ENCODE measurements at regions not wholly inside any gene's neighbourhood (a gene's known extent, or its start where the extent isn't known, plus 50 kb on each side); places are given as distances from the start of the nearest gene placed in this dataset.

GRCh38 chr9:26078706-26079105, 400.5 kb upstream of the TUSC1 start:
- H3K9me2 ChIP-seq (ENCODE audit: insufficient read depth, low read length): no peaks in the 10 kb centered on the region
- no peaks in the 10 kb centered on the region for H3K9me3 ChIP-seq (ENCODE audit: low read length)
- CTCF ChIA-PET (ENCODE audit: unreplicated experiment): no interaction called here
- no peaks in the 10 kb centered on the region for H3K79me2 ChIP-seq (ENCODE audit: insufficient read depth, low read depth, low read length)
- intact Hi-C loops (cut with micrococcal nuclease; ENCODE audit: unreplicated experiment): no loop called here
- H3K36me3 ChIP-seq (ENCODE audit: insufficient read depth, low read length): no peaks in the 10 kb centered on the region
- H3K27ac ChIP-seq (ENCODE audit: low read depth, low read length, poor library complexity, severe bottlenecking): no peak overlapping the region
- no peaks in the 10 kb centered on the region for H3K4me1 ChIP-seq (ENCODE audit: insufficient read depth, low read length, poor library complexity, severe bottlenecking)
- no peak overlapping the region for H3K4me2 ChIP-seq (ENCODE audit: low read length)
- H2AFZ ChIP-seq (ENCODE audit: low read length): no peak overlapping the region
- H3K4me3 ChIP-seq (ENCODE audit: low read depth, low read length, poor library complexity, severe bottlenecking): no peak overlapping the region
- TF ChIP-seq, protein P1, sequence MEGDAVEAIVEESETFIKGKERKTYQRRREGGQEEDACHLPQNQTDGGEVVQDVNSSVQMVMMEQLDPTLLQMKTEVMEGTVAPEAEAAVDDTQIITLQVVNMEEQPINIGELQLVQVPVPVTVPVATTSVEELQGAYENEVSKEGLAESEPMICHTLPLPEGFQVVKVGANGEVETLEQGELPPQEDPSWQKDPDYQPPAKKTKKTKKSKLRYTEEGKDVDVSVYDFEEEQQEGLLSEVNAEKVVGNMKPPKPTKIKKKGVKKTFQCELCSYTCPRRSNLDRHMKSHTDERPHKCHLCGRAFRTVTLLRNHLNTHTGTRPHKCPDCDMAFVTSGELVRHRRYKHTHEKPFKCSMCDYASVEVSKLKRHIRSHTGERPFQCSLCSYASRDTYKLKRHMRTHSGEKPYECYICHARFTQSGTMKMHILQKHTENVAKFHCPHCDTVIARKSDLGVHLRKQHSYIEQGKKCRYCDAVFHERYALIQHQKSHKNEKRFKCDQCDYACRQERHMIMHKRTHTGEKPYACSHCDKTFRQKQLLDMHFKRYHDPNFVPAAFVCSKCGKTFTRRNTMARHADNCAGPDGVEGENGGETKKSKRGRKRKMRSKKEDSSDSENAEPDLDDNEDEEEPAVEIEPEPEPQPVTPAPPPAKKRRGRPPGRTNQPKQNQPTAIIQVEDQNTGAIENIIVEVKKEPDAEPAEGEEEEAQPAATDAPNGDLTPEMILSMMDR (conservative IDR thresholded peaks at IDR 0.05; ENCODE audit: low read length): no peak
- no peak for TF ChIP-seq EZH2phosphoT487 (IDR thresholded peaks at IDR 0.05; ENCODE audit: borderline replicate concordance, low read depth, low read length)
- POLR2A ChIA-PET: interaction anchor here (0.9 to 1.4 kb wide), 2 partner anchors 11 to 82 kb away, joined by 3 to 4 read pairs; no protein-coding TSS in a partner anchor
- no peaks in the 10 kb centered on the region for H4K20me1 ChIP-seq (ENCODE audit: insufficient read depth, low read length)
- no TSS peak for BruUV-seq (replicated peaks)
- no peak for DNase-seq (ENCODE audit: low spot score)

DNA sequence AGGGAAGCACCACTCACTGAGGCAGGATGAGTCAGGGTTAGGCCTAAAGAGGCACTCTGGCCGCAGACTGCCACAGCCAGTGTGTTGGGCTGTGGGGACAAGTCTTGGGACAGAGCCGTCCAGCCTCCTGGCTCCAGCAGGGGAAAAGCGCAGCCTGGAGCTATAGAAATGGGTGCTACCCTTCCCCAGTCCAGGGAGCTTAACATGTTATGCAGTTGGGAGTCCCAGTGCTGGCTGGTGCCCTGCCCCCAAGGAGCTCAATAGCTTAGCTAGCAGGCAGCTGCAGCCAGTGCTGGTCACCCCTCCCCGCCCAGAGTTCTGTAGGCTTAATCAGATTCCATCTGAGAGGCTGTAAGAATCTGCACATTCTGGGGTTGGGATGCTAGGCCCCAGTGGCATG, 399.6 kb upstream of the TUSC1 start:
- TF ChIP-seq EZH2phosphoT487 (IDR thresholded peaks at IDR 0.05; ENCODE audit: borderline replicate concordance, low read depth, low read length): no peak
- TF ChIP-seq, protein P1 (conservative IDR thresholded peaks at IDR 0.05; ENCODE audit: low read length): no peak
- Histone ChIP-seq H3K27ac (ENCODE audit: low read depth, low read length, poor library complexity, severe bottlenecking) (no peak overlapping the region), H3K4me1 (ENCODE audit: insufficient read depth, low read length, poor library complexity, severe bottlenecking) (no peaks in the 10 kb centered on the region), H3K36me3 (ENCODE audit: insufficient read depth, low read length) (no peaks in the 10 kb centered on the region), H3K79me2 (ENCODE audit: insufficient read depth, low read depth, low read length) (no peaks in the 10 kb centered on the region), H2AFZ (ENCODE audit: low read length) (no peak overlapping the region), H3K4me2 (ENCODE audit: low read length) (no peak overlapping the region), H4K20me1 (ENCODE audit: insufficient read depth, low read length) (no peaks in the 10 kb centered on the region), H3K9me3 (ENCODE audit: low read length) (no peaks in the 10 kb centered on the region), H3K4me3 (ENCODE audit: low read depth, low read length, poor library complexity, severe bottlenecking) (no peak overlapping the region), H3K9me2 (ENCODE audit: insufficient read depth, low read length) (no peaks in the 10 kb centered on the region)
- ChIA-PET POLR2A (interaction anchor here (0.5 kb wide), 1 partner anchor 448 kb away, joined by 3 read pairs; no protein-coding TSS in a partner anchor), CTCF (ENCODE audit: unreplicated experiment) (no interaction called here)
- BruUV-seq (replicated peaks): no TSS peak
- intact Hi-C loops (cut with micrococcal nuclease; ENCODE audit: unreplicated experiment): no loop called here
- no peak for DNase-seq (ENCODE audit: low spot score)

- no peak for TF ChIP-seq EZH2phosphoT487 (IDR thresholded peaks at IDR 0.05; ENCODE audit: borderline replicate concordance, low read depth, low read length)
- TF ChIP-seq, protein P1 (conservative IDR thresholded peaks at IDR 0.05; ENCODE audit: low read length): no peak
- POLR2A ChIA-PET: interaction anchor here (0.7 to 1.1 kb wide), 2 partner anchors 11 to 95 kb away, joined by 3 to 4 read pairs; no protein-coding TSS in a partner anchor
These were observed 389.4 kb upstream of the TUSC1 start for GRCh38 chr9:26067608-26068007.

More at GRCh38 chr9:26067608-26068007, 389.4 kb upstream of the TUSC1 start:
- CTCF ChIA-PET (ENCODE audit: unreplicated experiment): no interaction called here
- H3K36me3 ChIP-seq (ENCODE audit: insufficient read depth, low read length): no peaks in the 10 kb centered on the region
- H3K27ac ChIP-seq (ENCODE audit: low read depth, low read length, poor library complexity, severe bottlenecking): no peak overlapping the region
- no peaks in the 10 kb centered on the region; the same call in 1 of the 2 replicates for H4K20me1 ChIP-seq (ENCODE audit: insufficient read depth, low read length)
- no peak for DNase-seq (ENCODE audit: low spot score)
- no peak overlapping the region for H2AFZ ChIP-seq (ENCODE audit: low read length)
- no peak overlapping the region for H3K4me2 ChIP-seq (ENCODE audit: low read length)
- H3K4me1 ChIP-seq (ENCODE audit: insufficient read depth, low read length, poor library complexity, severe bottlenecking): no peaks in the 10 kb centered on the region
- BruUV-seq (replicated peaks): no TSS peak
- H3K79me2 ChIP-seq (ENCODE audit: insufficient read depth, low read depth, low read length): no peaks in the 10 kb centered on the region
- H3K9me2 ChIP-seq (ENCODE audit: insufficient read depth, low read length): no peaks in the 10 kb centered on the region
- no peaks in the 10 kb centered on the region for H3K9me3 ChIP-seq (ENCODE audit: low read length)
- H3K4me3 ChIP-seq (ENCODE audit: low read depth, low read length, poor library complexity, severe bottlenecking): no peak overlapping the region
- intact Hi-C loops (cut with micrococcal nuclease; ENCODE audit: unreplicated experiment): no loop called here

All from OCI-LY7 (cell line).